Fibroblast of the conjunctiva (primary cell): ENCODE measurements at regions not wholly inside any gene's neighbourhood (a gene's known extent, or its start where the extent isn't known, plus 50 kb on each side); places are given as distances from the start of the nearest gene placed in this dataset.
"Not testable (repeated sequence)": the region's sequence is repeated elsewhere in the genome, so short reads cannot be mapped to it uniquely, and the experiment has no call there.

Experiments
- DNase-seq: peaks from one replicate; pipeline ENCODE4 v3.0.0-alpha.2; 2010; ENCODE audit warnings: low read depth

DNA sequence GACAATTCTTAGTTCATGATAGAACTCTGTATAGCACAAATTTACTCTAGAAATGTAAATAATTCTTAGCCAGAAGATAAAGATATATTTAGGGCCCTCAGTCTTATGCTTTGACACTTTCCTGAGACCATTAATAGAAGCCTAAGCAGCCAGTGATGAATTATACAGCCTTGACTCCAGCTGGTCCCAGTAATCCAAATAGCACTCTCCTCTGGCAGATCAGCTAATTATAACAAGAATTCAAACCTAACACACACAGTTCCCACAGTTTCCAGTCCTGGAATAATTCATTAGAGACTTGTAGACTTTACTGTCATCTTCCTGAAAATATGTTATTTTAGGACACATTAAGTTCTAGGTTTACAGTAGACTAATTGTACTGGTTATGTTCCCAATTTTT, 50.4 kb downstream of the SHOC1 start:
- no peak for DNase-seq

DNA sequence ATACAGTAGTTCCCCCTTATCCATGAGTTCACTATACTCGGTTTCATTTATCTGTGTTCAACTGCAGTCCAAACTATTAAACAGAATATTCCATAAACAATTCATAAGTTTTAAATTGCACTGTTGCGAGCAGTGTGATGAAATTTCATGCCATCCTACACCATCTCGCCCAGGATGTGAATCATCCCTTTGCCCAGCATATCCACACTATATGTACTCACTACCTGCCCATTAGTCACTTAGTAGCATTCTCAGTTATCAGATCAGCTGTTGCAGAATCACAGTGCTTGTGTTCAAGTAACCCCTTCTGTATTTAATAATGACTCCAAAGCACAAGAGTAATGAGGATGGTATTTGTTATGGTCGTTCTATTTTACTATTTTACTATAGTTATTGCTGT, 51.5 kb downstream of the SHOC1 start:
- peak; percentile 89 for DNase-seq

GRCh38 chr9:111740739-111741138, 54.0 kb downstream of the SHOC1 start:
- no peak for DNase-seq

DNA sequence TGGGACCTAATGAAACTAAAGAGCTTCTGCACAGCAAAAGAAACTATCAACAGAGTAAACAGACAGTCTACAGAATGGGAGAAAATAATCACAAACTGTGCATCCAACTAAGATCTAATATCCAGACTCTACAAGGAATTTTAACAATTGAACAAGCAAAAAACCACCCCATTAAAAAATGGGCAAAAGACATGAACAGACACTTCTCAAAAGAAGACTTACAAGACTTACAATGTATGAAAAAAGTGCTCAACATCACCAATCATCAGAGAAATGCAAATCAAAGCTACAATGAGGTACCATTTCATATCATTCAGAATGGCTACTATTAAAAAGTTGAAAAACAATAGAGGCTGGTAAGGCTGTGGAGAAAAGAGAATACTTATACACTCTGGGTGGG, 58.0 kb downstream of the SHOC1 start:
- no peak for DNase-seq

DNA sequence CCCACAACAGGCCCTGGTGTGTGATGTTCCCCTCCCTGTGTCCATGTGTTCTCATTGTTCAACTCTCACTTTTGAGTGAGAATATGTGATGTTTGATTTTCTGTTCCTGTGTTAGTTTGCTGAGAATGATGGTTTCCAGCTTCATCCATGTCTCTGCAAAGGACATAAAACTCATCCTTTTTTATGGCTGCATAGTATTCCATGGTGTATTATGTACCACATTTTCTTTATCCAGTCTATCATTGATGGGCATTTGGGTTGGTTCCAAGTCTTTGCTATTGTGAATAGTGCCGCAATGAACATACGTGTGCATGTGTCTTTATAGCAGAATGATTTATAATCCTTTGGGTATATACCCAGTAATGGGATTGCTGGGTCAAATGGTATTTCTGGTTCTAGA, 59.4 kb downstream of the SHOC1 start:
- not testable (repeated sequence) for DNase-seq

DNA sequence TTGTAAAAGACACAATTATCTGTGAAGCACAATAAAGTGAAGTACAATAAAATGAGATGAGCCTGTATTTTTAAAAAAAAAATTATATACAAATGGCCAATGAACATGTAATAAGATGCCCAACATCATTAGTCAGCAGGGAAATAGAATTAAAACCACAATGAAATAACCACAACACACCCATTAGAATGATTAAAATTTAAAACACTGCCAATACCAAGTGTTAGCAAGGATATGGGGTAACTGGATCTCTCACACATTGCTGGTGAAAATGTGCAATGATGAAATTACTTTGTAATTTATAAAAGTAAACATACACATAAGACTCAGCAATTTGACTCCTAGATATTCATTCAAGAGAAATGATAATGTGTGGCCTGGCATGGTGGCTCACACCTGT, 62.8 kb downstream of the SHOC1 start:
- no peak for DNase-seq

- DNase-seq, result peak; percentile 47
Measured at GRCh38 chr9:111730937-111731567, 63.7 kb downstream of the SHOC1 start.

GRCh38 chr9:111728617-111729366, 65.9 kb downstream of the SHOC1 start:
- DNase-seq, result peak; percentile 59

DNA sequence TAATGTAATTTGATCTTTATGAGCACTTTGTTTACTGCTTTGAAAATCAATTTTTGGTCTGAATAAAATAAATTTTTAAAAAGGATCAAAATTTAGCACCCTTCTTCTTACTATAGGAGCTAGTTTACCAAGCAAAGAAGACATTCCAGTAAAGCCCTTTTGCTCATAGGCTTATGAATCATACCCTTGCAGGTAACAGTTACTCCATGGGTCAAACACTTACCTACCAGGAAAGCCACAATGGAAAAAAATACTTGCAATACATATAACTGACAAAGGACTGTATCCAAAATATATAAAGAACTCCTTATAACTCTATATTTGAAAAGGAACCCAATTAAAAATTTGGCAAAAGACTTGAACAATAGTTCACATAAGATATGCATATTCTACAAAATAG, 66.6 kb downstream of the SHOC1 start:
- DNase-seq, result no peak

DNA sequence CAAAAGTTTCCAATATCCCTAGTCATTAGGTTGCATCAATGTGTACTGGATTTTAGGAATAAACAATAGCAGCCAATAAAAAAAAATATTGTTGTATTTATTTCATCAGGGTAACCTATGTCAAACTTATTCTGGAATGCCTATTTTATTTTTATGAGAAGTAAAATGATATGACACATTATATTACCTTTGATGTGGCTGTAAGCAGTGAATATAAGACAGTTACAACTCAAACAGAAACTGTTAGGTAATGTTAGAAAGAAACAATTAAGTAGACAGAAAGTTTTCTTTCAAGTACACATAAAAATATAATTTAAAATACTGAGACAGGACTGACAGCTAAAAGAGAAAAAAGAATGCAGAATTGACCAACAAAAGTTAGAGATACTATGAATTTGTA, 65.5 kb downstream of the GNG10 start:
- no peak for DNase-seq

DNA sequence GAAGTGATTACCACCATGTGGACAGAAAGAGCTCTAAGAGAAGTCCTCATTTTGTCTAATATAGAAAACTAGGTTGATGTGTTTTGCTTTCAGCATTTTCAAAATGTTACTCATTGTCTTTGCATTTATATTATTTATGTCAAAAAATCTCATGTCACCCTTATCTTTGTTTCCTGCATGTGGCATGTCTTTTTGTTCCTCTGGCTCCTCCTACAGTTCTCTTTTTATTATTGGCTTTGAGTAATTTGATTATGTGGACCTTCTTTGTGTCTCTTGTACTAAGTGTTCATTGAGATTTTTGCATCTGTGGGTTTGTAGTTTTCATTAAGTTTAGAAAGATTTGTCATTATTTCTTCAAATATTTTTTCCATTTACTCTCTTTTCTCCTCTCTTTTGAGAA, 58.8 kb downstream of the GNG10 start:
- no peak for DNase-seq
